ENCODE measurements at regions not wholly inside any gene's neighbourhood (a gene's known extent, or its start where the extent isn't known, plus 50 kb on each side); places are given as distances from the start of the nearest gene placed in this dataset.
A peak's percentile ranks its signal among the peaks of the same experiment; 100 is the strongest.

GRCh38 chr7:22879280-22879679 is 56.6 kb upstream of the TOMM7 start:
- peak in 1 of 2 experiments; percentile 75 for DNase-seq (ENCODE audit: low read depth in 1 of 2, low spot score in 1 of 2)
- Histone ChIP-seq H3K27me3 (ENCODE audit: insufficient read depth, poor library complexity, severe bottlenecking) (no peaks in the 10 kb centered on the region), H3K4me3 (replicated peaks; ENCODE audit: insufficient read depth, low read length) (no peak overlapping the region), H3K27ac (replicated peaks) (0 out of 2 replicates have a peak overlapping the region, but pooled peaks have one; percentile 18)
- peak; percentile 39; the same call in 1 of the 2 replicates for TF ChIP-seq SPI1 (IDR thresholded peaks at IDR 0.05; ENCODE audit: borderline replicate concordance, low read depth)
- no peak for TF ChIP-seq POLR2AphosphoS5 (IDR thresholded peaks at IDR 0.05; ENCODE audit: low read depth)

- Histone ChIP-seq H3K27ac (replicated peaks) (no peak overlapping the region), H3K27me3 (ENCODE audit: insufficient read depth, poor library complexity, severe bottlenecking) (no peaks in the 10 kb centered on the region), H3K4me3 (replicated peaks; ENCODE audit: insufficient read depth, low read length) (no peak overlapping the region)
- no peak for TF ChIP-seq GABPA (IDR thresholded peaks at IDR 0.05; ENCODE audit: low read depth)
- TF ChIP-seq SPI1 (IDR thresholded peaks at IDR 0.05; ENCODE audit: borderline replicate concordance, low read depth), result no peak
- TF ChIP-seq REST (IDR thresholded peaks at IDR 0.05; ENCODE audit: insufficient replicate concordance, low read depth), result no peak
- TF ChIP-seq CTCF (IDR thresholded peaks at IDR 0.05; ENCODE audit: insufficient read depth, low read length), result no peak
- no peak for TF ChIP-seq POLR2AphosphoS5 (IDR thresholded peaks at IDR 0.05; ENCODE audit: low read depth)
- DNase-seq (ENCODE audit: low read depth in 1 of 2, low spot score in 1 of 2), result no peak
These were observed 54.5 kb upstream of the TOMM7 start for GRCh38 chr7:22876986-22877729.

- TF ChIP-seq POLR2AphosphoS5 (IDR thresholded peaks at IDR 0.05; ENCODE audit: low read depth) (no peak), GABPA (IDR thresholded peaks at IDR 0.05; ENCODE audit: low read depth) (no peak), REST (IDR thresholded peaks at IDR 0.05; ENCODE audit: insufficient replicate concordance, low read depth) (no peak), SPI1 (IDR thresholded peaks at IDR 0.05; ENCODE audit: borderline replicate concordance, low read depth) (no peak), CTCF (IDR thresholded peaks at IDR 0.05; ENCODE audit: insufficient read depth, low read length) (no peak)
- Histone ChIP-seq H3K27me3 (ENCODE audit: insufficient read depth, poor library complexity, severe bottlenecking) (no peaks in the 10 kb centered on the region), H3K27ac (replicated peaks) (no peak overlapping the region), H3K4me3 (replicated peaks; ENCODE audit: insufficient read depth, low read length) (no peak overlapping the region)
- no peak for DNase-seq (ENCODE audit: low read depth in 1 of 2, low spot score in 1 of 2)
These were observed 52.8 kb upstream of the TOMM7 start for GRCh38 chr7:22875470-22875869.

- Histone ChIP-seq H3K27me3 (ENCODE audit: insufficient read depth, poor library complexity, severe bottlenecking) (no peaks in the 10 kb centered on the region), H3K27ac (replicated peaks) (no peak overlapping the region), H3K4me3 (replicated peaks; ENCODE audit: insufficient read depth, low read length) (no peak overlapping the region)
- no peak for DNase-seq (ENCODE audit: low read depth in 1 of 2, low spot score in 1 of 2)
- TF ChIP-seq GABPA (IDR thresholded peaks at IDR 0.05; ENCODE audit: low read depth), result no peak
- no peak for TF ChIP-seq CTCF (IDR thresholded peaks at IDR 0.05; ENCODE audit: insufficient read depth, low read length)
- no peak for TF ChIP-seq POLR2AphosphoS5 (IDR thresholded peaks at IDR 0.05; ENCODE audit: low read depth)
- TF ChIP-seq SPI1 (IDR thresholded peaks at IDR 0.05; ENCODE audit: borderline replicate concordance, low read depth), result no peak
- TF ChIP-seq REST (IDR thresholded peaks at IDR 0.05; ENCODE audit: insufficient replicate concordance, low read depth), result no peak
These were observed 52.3 kb upstream of the TOMM7 start for GRCh38 chr7:22874904-22875303.

Data from HL-60 (cell line).